T47D (cell line): ENCODE measurements at regions not wholly inside any gene's neighbourhood (a gene's known extent, or its start where the extent isn't known, plus 50 kb on each side); places are given as distances from the start of the nearest gene placed in this dataset.

Experiments used
- DNase-seq, 2 experiments: peaks; one replicate each; pipeline versions ENCODE4 v3.0.0 to v3.0.0-alpha.2; 2011 to 2012; ENCODE audit warnings: low read depth in 1 of 2, low spot score in 1 of 2
- JUND ChIP-seq: IDR thresholded peaks from 2 replicates; pipeline ENCODE4 v1.6.1; 2012; ENCODE audit warnings: low read depth
- in situ Hi-C: cut with HindIII; loops from 2 replicates; pipeline ENCODE4 v1.10.0; 2016; ENCODE audit warnings: low sequenced_read_pairs, low pct_unique_long_range_greater_than_20kb

DNA sequence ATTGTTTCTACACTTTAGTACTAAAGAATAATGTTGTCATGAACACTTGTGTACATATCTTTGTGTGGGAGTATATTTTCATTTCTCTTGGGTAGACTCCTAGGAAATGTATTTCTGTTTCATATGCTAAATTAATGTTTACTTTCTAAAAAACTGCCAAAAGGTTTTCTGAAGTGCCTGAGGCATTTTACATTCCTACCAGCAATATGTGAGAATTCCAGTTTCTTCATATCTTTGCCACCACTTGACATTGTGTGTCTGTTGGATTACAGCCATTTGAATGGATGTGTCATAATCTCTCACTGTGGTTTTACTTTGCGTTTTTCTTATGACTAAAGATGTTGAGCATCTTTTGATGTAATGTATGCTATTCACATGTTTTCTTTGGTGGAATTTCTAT is 428.2 kb upstream of the KCNH7 start:
- in situ Hi-C loops: no loop called here
- DNase-seq: no peak
- no peak for TF ChIP-seq JUND

DNA sequence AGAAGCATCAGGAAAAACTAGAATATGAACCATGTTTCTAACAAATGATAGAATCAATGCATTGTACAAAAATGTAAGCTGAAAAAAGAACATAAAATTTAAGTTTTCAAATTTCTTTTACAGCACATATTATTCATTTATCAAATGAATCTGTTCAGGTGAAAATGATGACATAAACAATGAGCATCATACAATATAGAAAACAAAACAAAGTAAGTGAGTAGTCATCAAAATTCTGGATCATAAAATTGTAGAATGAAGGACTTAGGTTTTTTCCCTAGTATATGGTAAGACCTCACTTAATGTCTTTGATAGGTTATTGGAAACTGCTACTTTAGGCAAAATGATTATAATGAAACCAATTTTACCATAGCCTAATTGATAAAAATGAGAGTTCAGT is 427.0 kb upstream of the KCNH7 start:
- TF ChIP-seq JUND: no peak
- in situ Hi-C loops: no loop called here
- no peak for DNase-seq

DNA sequence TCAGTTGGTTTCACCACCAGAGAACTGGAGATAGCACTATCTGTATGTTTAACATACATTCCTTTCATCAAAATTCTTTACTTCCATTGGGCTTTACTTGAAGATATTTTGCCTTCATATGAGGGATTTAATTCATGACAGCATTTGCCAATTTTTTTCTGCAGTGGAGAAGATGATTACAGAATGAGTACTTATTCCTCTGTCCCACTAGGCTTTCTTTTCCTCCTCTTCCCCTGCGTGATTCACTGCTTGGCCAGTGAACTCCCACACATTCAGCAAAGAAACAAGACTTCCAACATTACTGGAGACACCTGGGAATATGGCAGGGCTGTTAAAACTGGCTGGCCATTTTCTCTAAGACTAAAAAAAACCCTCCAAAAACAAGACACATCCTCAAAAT is 425.8 kb upstream of the KCNH7 start:
- peak in 1 of 2 experiments; percentile 4 for DNase-seq
- no peak for TF ChIP-seq JUND
- in situ Hi-C loops: no loop called here

DNA sequence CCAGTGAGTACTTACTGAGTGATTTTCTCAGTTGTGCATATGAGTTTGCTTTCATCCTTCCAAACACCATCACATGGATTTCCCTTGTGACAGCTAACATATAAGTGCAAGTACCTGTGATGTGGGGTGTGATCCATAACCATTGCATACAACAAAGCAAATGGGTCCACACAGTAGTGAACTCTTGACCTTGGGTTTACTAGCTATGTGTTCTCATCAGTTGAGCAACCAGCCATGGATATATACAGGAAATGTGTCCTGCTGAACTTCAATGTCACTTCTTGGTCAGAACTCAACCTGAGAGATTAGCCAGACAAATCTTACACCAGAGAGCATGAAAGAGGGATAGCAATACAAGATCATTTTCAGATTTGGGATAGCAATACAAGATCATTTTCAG is 420.9 kb upstream of the KCNH7 start:
- in situ Hi-C loops: no loop called here
- no peak for TF ChIP-seq JUND
- DNase-seq: no peak

DNA sequence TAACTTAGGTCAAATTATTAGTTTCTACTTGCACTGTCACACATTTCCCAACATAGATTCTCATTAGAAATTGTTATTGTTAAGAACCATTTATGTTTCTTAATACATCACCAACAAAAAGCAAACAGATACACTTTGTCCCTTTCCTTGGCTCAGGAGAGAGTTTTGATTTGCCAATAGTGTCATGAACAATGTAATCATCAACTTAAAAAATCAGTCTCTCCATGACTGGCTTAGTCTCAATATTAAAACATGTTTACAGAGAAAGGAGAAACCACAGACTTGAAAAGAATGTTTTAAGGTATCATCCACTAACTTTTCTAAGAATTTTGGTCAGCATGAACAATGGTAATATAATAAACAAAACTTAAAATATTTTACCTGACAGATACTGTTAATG is 416.5 kb upstream of the KCNH7 start:
- no peak for DNase-seq
- TF ChIP-seq JUND: no peak
- in situ Hi-C loops: no loop called here

DNA sequence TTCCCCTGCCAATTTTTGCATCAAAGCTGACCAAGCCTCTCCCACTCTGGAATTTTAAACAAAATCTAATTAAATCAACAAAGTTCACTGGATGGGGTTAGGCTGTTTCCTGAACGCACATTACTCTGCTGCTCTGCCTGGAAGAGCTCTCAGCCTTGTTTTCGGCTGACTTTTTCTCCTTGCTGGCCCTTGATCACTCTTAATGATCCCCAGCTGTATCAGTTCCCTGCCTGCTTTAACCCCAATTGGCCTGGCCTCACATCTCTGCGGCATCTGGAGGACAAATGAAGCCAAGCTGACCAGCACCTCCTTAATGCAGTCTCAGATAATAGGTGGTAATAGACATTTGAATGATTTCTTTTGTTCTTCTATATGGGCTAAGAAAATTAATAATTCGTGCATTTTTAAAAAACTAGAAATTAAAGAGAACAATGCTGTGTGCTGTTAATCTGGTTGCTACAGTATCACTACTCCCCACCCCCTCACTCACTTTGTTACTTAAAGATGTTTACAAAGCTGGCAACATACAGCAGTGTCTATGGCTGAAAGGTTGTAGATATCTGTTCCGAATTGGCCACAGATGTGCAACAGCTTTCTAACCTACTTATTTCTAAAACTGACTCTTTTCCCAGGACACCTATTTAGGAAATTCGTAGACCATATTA is 415.2 kb upstream of the KCNH7 start:
- DNase-seq: no peak
- in situ Hi-C loops: no loop called here
- TF ChIP-seq JUND: no peak

DNA sequence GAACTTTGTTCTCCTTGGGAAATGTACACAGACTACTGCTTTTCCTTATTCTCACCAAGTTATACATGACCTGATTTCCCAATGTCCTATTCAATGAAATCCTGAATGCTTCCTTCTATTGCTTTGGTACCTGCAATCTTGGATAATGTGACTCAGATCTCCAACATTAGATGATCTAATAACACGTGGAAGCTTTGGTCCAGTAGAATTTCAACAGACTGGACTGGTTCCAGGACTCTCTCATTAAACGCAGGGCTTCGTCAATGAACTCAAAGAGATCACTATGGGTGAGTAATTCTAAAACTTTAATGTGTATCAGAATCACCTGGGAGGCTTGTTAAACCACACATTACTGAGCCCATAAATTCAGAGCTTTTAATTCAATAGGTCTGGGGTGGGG is 413.6 kb upstream of the KCNH7 start:
- no peak for TF ChIP-seq JUND
- in situ Hi-C loops: no loop called here
- no peak for DNase-seq

DNA sequence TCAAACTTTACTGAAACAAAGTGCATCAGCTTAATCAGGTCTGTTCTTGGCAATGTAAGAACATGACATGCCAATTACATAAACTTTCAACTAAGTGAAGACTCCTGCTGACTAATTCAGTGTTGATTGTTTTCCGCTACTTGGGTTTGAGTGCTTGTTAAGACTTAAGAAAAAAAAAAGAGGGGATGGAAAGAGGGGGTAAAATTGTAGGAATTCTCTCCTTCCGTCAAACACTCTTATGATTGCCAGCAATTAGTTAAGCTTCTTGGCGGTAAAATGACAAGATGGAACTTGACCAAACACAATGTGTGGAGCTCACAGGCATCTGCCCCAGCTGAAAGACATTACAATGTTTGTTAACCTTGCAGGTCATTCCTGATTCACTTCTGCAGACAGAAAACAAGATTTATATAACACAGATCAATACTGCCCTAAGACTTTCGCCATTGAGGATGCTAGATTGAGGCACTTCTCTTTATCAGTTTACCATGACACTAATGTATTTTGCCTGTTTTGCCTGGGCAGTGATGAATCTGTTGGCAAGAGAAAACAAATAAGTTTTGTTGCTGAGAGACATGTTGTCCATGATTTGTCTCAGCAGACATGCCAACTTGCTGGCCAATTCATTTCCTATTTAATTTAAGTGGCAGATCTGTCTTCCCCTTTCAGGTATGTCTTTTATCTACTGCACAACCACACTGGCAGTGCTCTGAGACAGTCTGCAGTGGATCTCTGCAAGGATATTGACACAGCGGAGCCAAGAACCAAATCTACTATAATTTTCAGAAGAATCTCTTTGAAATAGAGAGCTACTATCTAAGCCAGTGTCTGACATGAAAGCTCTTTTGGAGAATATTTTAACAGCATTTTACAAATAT is 410.0 kb upstream of the KCNH7 start:
- in situ Hi-C loops: no loop called here
- no peak for TF ChIP-seq JUND
- DNase-seq: no peak

DNA sequence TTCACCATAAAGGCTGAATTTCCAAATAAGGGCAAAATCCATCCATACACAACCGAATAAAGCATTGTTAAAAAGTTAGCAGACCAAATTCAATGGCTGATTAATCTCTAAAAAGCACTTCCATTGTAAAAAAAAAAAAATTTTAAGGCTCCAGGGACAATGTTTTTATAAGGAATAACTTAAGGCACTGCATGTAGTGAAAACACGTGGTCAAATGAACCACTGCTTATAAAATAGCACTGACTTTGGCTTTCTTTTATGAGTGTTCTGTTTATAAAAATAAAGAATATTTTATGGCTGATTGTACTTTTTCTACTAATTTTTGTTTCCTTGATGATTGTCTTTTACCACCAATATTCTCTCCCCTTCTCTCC is 409.3 kb upstream of the KCNH7 start:
- no peak for TF ChIP-seq JUND
- in situ Hi-C loops: no loop called here
- no peak for DNase-seq

DNA sequence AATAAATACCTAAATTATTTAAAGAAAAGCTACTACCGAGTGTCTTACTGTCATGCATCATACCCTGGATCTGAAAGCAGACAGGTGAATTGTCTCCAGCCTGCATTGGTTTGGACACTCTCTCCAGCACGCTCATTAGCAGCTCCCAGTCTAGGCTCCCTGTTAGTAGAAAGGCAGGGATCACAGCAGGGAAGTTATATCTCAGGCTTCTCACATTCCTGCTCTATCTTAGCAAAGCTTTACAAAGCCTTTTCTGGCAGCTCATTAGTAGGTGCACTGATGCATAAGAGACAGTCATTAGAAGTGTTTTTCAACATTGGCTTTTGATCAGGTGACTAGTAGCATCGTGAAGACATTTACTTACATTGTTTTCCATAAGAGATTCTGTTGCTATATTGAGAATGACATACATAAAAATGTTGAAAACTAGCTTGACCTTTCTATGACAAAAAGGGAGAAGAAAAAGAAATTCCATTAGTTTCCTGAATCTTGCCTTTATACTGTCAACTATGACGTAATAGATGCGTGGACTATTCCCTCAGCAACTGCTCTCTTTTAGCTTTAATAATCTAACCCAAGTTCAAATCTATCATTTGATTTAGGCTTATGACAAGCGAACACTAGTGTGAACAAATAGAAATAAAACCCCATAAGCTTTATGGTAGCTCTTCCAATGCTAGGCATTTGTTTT is 408.7 kb upstream of the KCNH7 start:
- in situ Hi-C loops: no loop called here
- TF ChIP-seq JUND: no peak
- DNase-seq: no peak

DNA sequence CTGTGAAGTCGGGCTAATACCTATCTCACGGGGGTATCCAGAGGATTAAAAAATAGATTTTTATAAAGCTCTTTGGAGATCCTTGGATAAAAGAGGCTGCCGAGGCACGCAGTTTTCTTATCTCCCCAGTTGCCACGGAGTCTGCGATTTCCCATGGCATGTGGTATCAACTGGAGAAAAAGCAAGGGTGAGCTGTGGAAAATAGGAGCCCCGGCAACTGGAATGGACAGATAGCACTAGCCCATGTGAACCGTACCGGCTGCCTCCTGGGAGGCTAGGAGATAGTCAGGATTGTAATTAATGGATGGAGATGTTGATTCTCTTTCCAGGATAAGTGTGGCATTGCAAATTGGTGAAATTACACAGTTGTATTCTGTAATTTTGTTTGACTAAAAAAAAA is 407.6 kb upstream of the KCNH7 start:
- in situ Hi-C loops: no loop called here
- DNase-seq: no peak
- TF ChIP-seq JUND: no peak

DNA sequence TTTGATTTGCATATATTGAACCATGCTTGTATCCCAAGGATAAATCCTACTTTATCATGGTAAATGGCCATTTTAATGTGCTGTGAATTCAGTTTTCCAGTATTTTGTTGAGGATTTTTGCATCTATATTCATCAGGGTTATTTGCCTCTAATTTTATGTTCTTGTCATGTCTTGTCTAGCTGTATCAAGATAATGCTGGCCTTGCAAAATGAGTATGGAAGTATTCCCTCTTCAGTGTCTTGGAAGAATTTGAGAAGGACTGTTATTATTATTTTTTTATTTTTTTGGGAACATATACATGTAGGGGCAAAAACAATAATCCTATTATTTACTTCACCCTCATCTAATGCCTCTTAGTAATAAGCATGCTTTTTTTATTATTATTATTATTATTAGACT is 398.0 kb upstream of the KCNH7 start:
- no peak for TF ChIP-seq JUND
- no peak for DNase-seq
- in situ Hi-C loops: no loop called here

DNA sequence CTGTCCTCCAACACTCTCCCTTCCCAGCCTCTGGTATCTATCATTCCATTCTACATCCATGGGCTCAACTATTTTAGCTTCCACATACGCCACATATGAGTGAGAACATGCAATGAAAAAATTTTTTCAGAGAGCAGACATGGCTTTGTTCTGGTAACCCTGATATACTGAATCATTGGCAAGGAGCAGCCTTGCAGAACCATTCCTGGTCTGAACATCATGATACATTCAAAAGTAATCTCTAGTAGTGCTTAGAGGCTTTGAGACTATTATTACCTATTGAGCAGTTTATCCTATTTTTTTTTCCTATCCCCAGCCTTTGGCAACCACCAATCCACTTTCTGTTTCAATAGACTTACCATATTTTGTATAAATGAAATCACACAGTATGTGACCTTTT is 393.1 kb upstream of the KCNH7 start:
- no peak for TF ChIP-seq JUND
- in situ Hi-C loops: no loop called here
- no peak for DNase-seq
